HG03558 (cell line): ENCODE measurements at regions not wholly inside any gene's neighbourhood (a gene's known extent, or its start where the extent isn't known, plus 50 kb on each side); places are given as distances from the start of the nearest gene placed in this dataset.
"Not testable (repeated sequence)": the region's sequence is repeated elsewhere in the genome, so short reads cannot be mapped to it uniquely, and the experiment has no call there.

Experiments used
- ATAC-seq: cut with Tn5 transposase; IDR thresholded peaks from one replicate; pipeline ENCODE4 v1.9.1; 2021; ENCODE audit warnings: moderate number of reproducible peaks; ENCODE audit not compliant: unreplicated experiment; ENCODE audit errors: extremely low read depth

GRCh38 chr15:26200427-26200826 lies 337.3 kb upstream of the ATP10A start:
- ATAC-seq = no peak

- ATAC-seq = no peak
Observed at GRCh38 chr15:26197719-26198118, 334.6 kb upstream of the ATP10A start.

- ATAC-seq = no peak
Observed at GRCh38 chr15:26197060-26197459, 333.9 kb upstream of the ATP10A start.

- no peak for ATAC-seq
Observed at GRCh38 chr15:26191193-26191592, 328.1 kb upstream of the ATP10A start.

- ATAC-seq = not testable (repeated sequence)
Observed at GRCh38 chr15:26186138-26186537, 323.0 kb upstream of the ATP10A start.

- no peak for ATAC-seq
Observed at GRCh38 chr15:26182441-26182840, 319.3 kb upstream of the ATP10A start.

- ATAC-seq = no peak
Observed at GRCh38 chr15:26179906-26180305, 316.8 kb upstream of the ATP10A start.

- no peak for ATAC-seq
Observed at GRCh38 chr15:26178640-26179220, 315.6 kb upstream of the ATP10A start.

- no peak for ATAC-seq
Observed at GRCh38 chr15:26177816-26178215, 314.7 kb upstream of the ATP10A start.

- ATAC-seq = no peak
Observed at GRCh38 chr15:26176831-26177230, 313.7 kb upstream of the ATP10A start.

GRCh38 chr15:26171266-26171665 lies 308.1 kb upstream of the ATP10A start:
- ATAC-seq = no peak

- no peak for ATAC-seq
Observed at GRCh38 chr15:26166429-26166828, 303.3 kb upstream of the ATP10A start.

GRCh38 chr15:26165546-26165945 lies 302.4 kb upstream of the ATP10A start:
- ATAC-seq = no peak

GRCh38 chr15:26160343-26160742 lies 297.2 kb upstream of the ATP10A start:
- ATAC-seq = no peak

- ATAC-seq = no peak
Observed at GRCh38 chr15:26158176-26158575, 295.0 kb upstream of the ATP10A start.

- no peak for ATAC-seq
Observed at GRCh38 chr15:26157081-26157480, 294.0 kb upstream of the ATP10A start.

GRCh38 chr15:26156051-26156450 lies 292.9 kb upstream of the ATP10A start:
- ATAC-seq = no peak

GRCh38 chr15:26148156-26148860 lies 285.2 kb upstream of the ATP10A start:
- no peak for ATAC-seq

- ATAC-seq = no peak
Observed at GRCh38 chr15:26146202-26146601, 283.1 kb upstream of the ATP10A start.

- ATAC-seq = no peak
Observed at GRCh38 chr15:26145796-26146195, 282.7 kb upstream of the ATP10A start.

- no peak for ATAC-seq
Observed at GRCh38 chr15:26144836-26145235, 281.7 kb upstream of the ATP10A start.

- no peak for ATAC-seq
Observed at GRCh38 chr15:26143221-26143620, 280.1 kb upstream of the ATP10A start.
